LNCAP (cell line): ENCODE measurements at regions not wholly inside any gene's neighbourhood (a gene's known extent, or its start where the extent isn't known, plus 50 kb on each side); places are given as distances from the start of the nearest gene placed in this dataset.

Experiments
- TF ChIP-seq, protein P1 (sequence below): fragments of 450-650 bp; IDR thresholded peaks from 2 replicates; pipeline ENCODE4 v1.5.1; 2017; ENCODE audit warnings: mild to moderate bottlenecking

DNA sequence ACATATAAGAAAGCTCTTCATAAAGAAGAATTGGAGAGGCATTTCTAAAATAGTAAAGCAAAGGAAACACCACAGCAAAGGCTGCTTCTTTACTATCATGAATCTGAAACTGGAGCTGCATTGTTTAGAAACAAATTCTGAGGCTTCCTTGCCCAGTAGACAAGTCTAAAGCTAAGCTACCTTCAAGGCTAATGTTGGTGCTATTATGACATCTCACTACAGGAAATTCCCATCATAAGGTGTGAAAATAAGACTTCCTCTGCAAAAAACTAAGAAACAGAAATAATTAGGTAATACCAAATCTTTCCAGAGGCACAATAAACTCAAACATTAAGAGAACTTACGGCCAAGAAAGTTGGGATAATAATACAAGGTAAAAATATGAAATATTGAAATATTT lies 89.9 kb upstream of the P3H2 start:
- TF ChIP-seq, protein P1, sequence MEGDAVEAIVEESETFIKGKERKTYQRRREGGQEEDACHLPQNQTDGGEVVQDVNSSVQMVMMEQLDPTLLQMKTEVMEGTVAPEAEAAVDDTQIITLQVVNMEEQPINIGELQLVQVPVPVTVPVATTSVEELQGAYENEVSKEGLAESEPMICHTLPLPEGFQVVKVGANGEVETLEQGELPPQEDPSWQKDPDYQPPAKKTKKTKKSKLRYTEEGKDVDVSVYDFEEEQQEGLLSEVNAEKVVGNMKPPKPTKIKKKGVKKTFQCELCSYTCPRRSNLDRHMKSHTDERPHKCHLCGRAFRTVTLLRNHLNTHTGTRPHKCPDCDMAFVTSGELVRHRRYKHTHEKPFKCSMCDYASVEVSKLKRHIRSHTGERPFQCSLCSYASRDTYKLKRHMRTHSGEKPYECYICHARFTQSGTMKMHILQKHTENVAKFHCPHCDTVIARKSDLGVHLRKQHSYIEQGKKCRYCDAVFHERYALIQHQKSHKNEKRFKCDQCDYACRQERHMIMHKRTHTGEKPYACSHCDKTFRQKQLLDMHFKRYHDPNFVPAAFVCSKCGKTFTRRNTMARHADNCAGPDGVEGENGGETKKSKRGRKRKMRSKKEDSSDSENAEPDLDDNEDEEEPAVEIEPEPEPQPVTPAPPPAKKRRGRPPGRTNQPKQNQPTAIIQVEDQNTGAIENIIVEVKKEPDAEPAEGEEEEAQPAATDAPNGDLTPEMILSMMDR: no peak

DNA sequence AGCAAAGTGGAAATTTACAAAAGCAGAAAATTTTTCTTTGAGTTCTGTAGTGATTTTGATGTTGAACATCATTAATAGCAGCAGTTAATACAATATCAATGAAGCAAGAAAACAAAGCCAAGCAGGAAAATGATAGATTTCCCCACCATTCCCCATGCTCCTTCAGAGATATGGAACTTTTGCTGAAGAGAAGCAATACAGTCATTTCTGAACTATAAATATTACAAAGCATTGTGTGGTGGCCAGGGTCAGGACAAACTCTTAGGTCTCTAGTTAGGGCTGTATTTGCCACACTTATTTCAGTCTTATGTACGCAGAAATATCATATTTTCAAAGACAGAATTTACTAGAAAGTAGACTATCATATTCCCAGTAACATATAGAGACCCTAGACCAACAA lies 88.8 kb upstream of the P3H2 start:
- TF ChIP-seq, protein P1: no peak

DNA sequence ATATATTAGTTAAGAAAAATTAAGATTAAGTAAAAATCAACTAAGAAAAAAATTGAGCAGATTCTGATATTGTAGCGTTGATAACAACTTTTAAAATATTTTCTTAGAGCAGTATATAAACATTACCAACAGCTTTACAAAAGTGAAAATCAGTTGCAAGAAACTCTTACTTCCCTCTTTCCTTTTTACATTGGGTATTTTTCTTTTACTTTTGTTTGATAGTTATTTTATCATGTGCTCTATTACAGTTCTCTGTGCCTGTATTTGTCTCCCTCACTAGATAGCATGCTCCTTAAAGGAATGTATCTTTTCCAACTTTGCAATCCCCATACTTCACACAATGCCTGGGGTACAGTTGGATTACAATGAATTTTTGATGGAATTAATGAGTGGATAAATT lies 87.5 kb upstream of the P3H2 start:
- TF ChIP-seq, protein P1: no peak

DNA sequence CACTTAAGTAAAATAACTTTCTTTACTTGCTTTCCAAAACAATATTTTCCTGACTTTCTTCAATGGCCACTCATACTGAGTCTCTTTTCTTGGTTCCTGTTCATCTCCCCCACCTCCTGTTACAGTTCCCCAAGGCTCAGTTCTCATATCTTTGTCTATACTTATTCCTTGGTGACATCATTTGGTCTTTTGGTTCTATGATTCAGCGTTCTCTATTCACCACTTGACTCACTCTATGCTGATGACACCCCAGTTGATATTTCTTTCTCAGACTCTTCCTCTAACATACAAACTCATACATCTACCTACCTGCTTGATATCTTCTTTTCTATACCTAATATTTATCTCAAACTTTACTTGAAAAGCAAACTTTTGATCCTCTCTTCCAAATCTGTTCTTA lies 85.0 kb upstream of the P3H2 start:
- TF ChIP-seq, protein P1: no peak

DNA sequence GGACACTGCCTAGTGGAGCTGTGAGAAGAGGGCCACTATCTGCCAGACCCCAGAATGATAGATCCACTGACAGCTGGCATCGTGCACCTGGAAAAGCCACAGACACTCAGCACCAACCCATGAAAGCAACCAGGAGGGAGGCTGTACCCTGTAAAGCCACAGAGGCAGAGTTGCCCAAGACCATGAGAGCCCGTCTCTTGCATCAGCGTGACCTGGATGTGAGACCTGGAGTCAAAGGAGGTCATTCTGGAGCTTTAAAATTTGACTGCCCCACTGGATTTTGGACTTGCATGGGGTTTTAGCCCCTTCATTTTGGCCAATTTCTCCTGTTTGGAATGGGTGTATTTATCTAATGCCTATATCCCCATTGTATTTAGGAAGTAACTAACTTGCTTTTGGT lies 83.5 kb upstream of the P3H2 start:
- TF ChIP-seq, protein P1: no peak

DNA sequence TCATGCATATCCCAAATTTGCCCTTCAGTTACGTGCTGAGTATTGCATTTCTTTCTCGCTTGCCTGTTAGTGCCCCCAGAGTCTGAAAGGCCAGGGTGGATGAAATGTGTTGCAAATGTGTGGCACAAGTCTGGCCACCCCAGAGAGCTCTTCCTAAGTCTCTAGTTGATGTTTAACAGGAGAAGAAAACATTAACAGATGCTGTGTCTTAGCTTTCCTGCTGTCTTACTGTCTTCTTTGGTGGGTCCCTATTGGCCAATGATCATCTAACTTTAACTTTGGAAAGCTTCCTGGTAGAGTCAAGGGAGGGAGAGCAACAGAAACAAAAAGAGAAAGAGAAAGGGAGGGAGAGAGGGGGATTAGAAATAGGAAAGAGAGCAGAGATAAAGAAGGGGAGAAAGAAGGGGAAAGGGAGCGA lies 76.7 kb upstream of the P3H2 start:
- TF ChIP-seq, protein P1: no peak

DNA sequence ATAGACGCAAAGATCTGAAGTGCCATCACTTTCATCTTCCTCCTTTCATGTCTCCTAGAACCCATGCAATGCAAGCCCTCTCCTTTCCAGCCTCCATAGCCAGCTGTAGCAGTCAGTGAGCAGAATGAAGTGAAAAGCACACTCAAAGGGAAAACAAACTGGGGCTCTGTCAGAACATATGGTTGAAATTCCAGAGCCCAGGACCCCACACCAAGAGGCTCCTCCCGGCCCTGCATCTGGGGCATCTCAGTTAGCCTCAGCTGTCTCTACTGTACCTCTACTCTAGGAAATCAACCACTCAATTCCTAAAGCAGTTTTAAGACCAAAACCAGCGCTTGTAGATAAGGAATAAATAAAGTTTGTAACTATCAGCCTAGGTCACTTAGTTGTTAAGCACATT lies 73.8 kb upstream of the P3H2 start:
- TF ChIP-seq, protein P1: no peak

DNA sequence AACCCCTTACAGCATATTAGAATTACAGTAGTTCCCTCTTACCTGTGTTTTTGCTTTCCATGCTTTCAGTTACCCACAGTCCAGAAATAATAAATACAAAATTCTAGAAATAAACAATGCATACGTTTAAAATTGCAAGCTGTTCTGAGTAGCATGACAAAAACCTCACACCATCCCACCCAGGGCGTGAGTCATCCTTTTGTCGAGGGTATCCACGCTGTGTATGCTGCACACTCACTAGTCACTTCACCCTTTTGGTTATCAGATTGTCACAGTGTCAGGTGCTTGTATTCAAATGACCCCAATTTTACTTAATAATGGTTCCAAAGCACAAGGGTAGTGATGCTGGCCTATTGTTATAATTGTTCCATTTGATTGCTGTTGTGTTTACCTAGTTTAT lies 72.5 kb upstream of the P3H2 start:
- TF ChIP-seq, protein P1: no peak
